GM12878 (cell line): ENCODE measurements at regions not wholly inside any gene's neighbourhood (a gene's known extent, or its start where the extent isn't known, plus 50 kb on each side); places are given as distances from the start of the nearest gene placed in this dataset.

Source experiments
- ATF2 ChIP-seq: IDR thresholded peaks from 2 replicates; pipeline ENCODE4 v1.6.1; 2012; ENCODE audit warnings: low read length, inconsistent platforms
- CEBPB ChIP-seq, 2 experiments: fragments of 150-350 bp in 1 of 2; IDR thresholded peaks; 2 replicates each; pipeline ENCODE4 v1.6.1; 2012 to 2014; ENCODE audit warnings: low read depth in 2 of 2, low read length in 2 of 2, borderline replicate concordance in 1 of 2, inconsistent platforms in 1 of 2
- CREB1 ChIP-seq: IDR thresholded peaks from 2 replicates; pipeline ENCODE4 v1.6.1; 2012; ENCODE audit warnings: low read depth, mild to moderate bottlenecking, inconsistent platforms
- CTCF ChIP-seq, 3 experiments: IDR thresholded peaks in 2 of 3; conservative IDR thresholded peaks in 1 of 3; 2 replicates each; pipeline ENCODE4 v1.5.1; 2011; ENCODE audit warnings: low read depth in 3 of 3, low read length in 3 of 3, mild to moderate bottlenecking in 3 of 3, control low read depth in 2 of 3, moderate library complexity in 2 of 3, inconsistent platforms in 1 of 3, mixed read lengths in 1 of 3; ENCODE audit not compliant: control insufficient read depth in 2 of 3, insufficient read depth in 1 of 3; ENCODE audit errors: extremely low read depth in 1 of 3
- JUNB ChIP-seq: IDR thresholded peaks from 2 replicates; pipeline ENCODE4 v1.6.1; 2016; ENCODE audit warnings: antibody characterized with exemption, mild to moderate bottlenecking
- NRF1 ChIP-seq: conservative IDR thresholded peaks from 2 replicates; pipeline ENCODE4 v1.6.1; 2011; ENCODE audit warnings: mild to moderate bottlenecking, low read depth, low read length, improper control_type of control experiment
- PBX3 ChIP-seq: IDR thresholded peaks from 2 replicates; pipeline ENCODE4 v1.6.1; 2011; ENCODE audit warnings: mild to moderate bottlenecking, low read depth, low read length, moderate library complexity; ENCODE audit not compliant: insufficient replicate concordance
- STAT3 ChIP-seq: IDR thresholded peaks from 2 replicates; pipeline ENCODE4 v1.6.1; 2011; ENCODE audit warnings: low read depth, low read length, improper control_type of control experiment
- TCF3 ChIP-seq: IDR thresholded peaks from 2 replicates; pipeline ENCODE4 v1.6.1; 2012; ENCODE audit warnings: low read depth, mild to moderate bottlenecking, low read length, borderline replicate concordance; ENCODE audit not compliant: insufficient read depth
- ZNF274 ChIP-seq: IDR thresholded peaks from one replicate; pipeline ENCODE4 v1.8.0; 2011; ENCODE audit not compliant: insufficient read length, insufficient read depth

- TF ChIP-seq JUNB (no peak), ATF2 (no peak), ZNF274 (no peak), CTCF (IDR thresholded peaks at IDR 0.05 in 2 of 3, conservative IDR thresholded peaks at IDR 0.05 in 1 of 3; ENCODE audit: control insufficient read depth in 2 of 3, extremely low read depth in 1 of 3, insufficient read depth in 1 of 3, low read depth in 3 of 3, low read length in 3 of 3) (no peak), STAT3 (no peak), CREB1 (no peak), TCF3 (no peak), CEBPB (IDR thresholded peaks at IDR 0.05; ENCODE audit: borderline replicate concordance in 1 of 2, low read depth in 2 of 2, low read length in 2 of 2) (no peak), NRF1 (no peak), PBX3 (no peak)
These were observed 532.0 kb upstream of the GBE1 start for GRCh38 chr3:82293435-82293834.
